Ovary (tissue), 7 donors: ENCODE measurements at regions not wholly inside any gene's neighbourhood (a gene's known extent, or its start where the extent isn't known, plus 50 kb on each side); places are given as distances from the start of the nearest gene placed in this dataset.
"Not testable (repeated sequence)": the region's sequence is repeated elsewhere in the genome, so short reads cannot be mapped to it uniquely, and the experiment has no call there.

Experiments
- DNase-seq, 5 donors: peaks; one replicate each; pipeline ENCODE4 v3.0.0-alpha.2; 2019 to 2020
- H3K27ac ChIP-seq, 2 donors: fragments of 200-600 bp; one replicate each; pipeline versions ENCODE4 v1.5.1 to v1.8.0; 2019 to 2022
- H3K27me3 ChIP-seq: fragments of 200-600 bp; one replicate; pipeline ENCODE4 v1.8.0; 2022
- H3K36me3 ChIP-seq: fragments of 200-600 bp; sonication (generic); one replicate; pipeline ENCODE4 v1.5.1; 2019
- H3K4me1 ChIP-seq: one replicate; pipeline ENCODE4 v1.8.1; 2013; ENCODE audit warnings: mild to moderate bottlenecking, moderate library complexity; ENCODE audit not compliant: insufficient read depth
- H3K4me3 ChIP-seq: fragments of 200-600 bp; sonication (generic); one replicate; pipeline ENCODE4 v1.5.1; 2017
- H3K9me3 ChIP-seq, 2 donors: fragments of 200-600 bp in 1 of 2; sonication (generic) in 1 of 2; one replicate each; pipeline versions ENCODE4 v1.5.1 to v1.8.1; 2013 to 2019; ENCODE audit warnings: mild to moderate bottlenecking in 1 of 2, moderate library complexity in 1 of 2
- CTCF ChIP-seq, 3 donors: fragments of 450-650 bp in 2 of 3; fragments of 200-600 bp in 1 of 3; IDR thresholded peaks; one replicate each; pipeline versions ENCODE4 v1.5.1 to v1.8.0; 2016 to 2022; ENCODE audit warnings: antibody characterized with exemption in 3 of 3, mild to moderate bottlenecking in 1 of 3
- EP300 ChIP-seq: sonication (generic); formaldehyde crosslinking; IDR thresholded peaks from one replicate; pipeline ENCODE4 v1.6.1; 2017; ENCODE audit warnings: antibody characterized with exemption
- POLR2A ChIP-seq: fragments of 450-650 bp; IDR thresholded peaks from one replicate; pipeline ENCODE4 v1.6.1; 2017; ENCODE audit warnings: antibody characterized with exemption, mild to moderate bottlenecking, moderate library complexity
- WGBS, 3 donors: extraction: QIAGEN DNeasy Blood & Tissue Kit in 1 of 3; methylation state at CpG; one replicate each; pipeline versions ENCODE4 v1.1.5 to v1.1.7; 2013 to 2017; 5-methylcytosine and 5-hydroxymethylcytosine counted together
- intact Hi-C, 4 donors: fragments of 100-400 bp; cut with DNase I; formaldehyde crosslinking; loops; one replicate each; pipeline versions ENCODE4 v1.11.0 to v1.15.1; 2022 to 2023
- donor health status: DM: no; HTN: no; CAD: no; lungs with moderate emphysema.
- donor health status: DM: no; HTN: no; CAD: no.
- donor health status: Bipolar disorder and iron deficiency.
- donor health status: DM: no; HTN: no; CAD: no.
- donor health status: DM: yes; HTN: yes; CAD: no.

GRCh38 chr4:107452717-107453630 lies 267.1 kb downstream of the PAPSS1 start:
- no peak for TF ChIP-seq CTCF (IDR thresholded peaks at IDR 0.05)
- TF ChIP-seq POLR2A: no peak
- TF ChIP-seq EP300: no peak
- no peak for DNase-seq
- Histone ChIP-seq H3K27me3 (no peaks in the 10 kb centered on the region), H3K36me3 (no peaks in the 10 kb centered on the region), H3K9me3 (no peaks in the 10 kb centered on the region), H3K4me1 (peaks cover 3% of the 10 kb centered on the region), H3K4me3 (no peak overlapping the region), H3K27ac (no peak overlapping the region)
- intact Hi-C loops: no loop called here
- WGBS, 3 donors: 33 to 40% (median 34%) methylated on average over 3 of the region's 3 CpGs

GRCh38 chr4:107449611-107450369 lies 270.2 kb downstream of the PAPSS1 start:
- TF ChIP-seq CTCF (IDR thresholded peaks at IDR 0.05): no peak
- TF ChIP-seq POLR2A: no peak
- no peak for TF ChIP-seq EP300
- H3K4me3 ChIP-seq: no peak overlapping the region
- intact Hi-C loops: no loop called here
- H3K36me3 ChIP-seq: no peaks in the 10 kb centered on the region
- no peak for DNase-seq
- no peaks in the 10 kb centered on the region for H3K27me3 ChIP-seq
- H3K4me1 ChIP-seq: peaks cover 3% of the 10 kb centered on the region
- 2 to 16% (median 4%) methylated on average over 4 of the region's 4 CpGs for WGBS, 3 donors
- H3K9me3 ChIP-seq: no peaks in the 10 kb centered on the region
- no peak overlapping the region for H3K27ac ChIP-seq

- Histone ChIP-seq H3K4me1 (no peaks in the 10 kb centered on the region), H3K9me3 (no peaks in the 10 kb centered on the region), H3K27ac (no peak overlapping the region), H3K4me3 (no peak overlapping the region), H3K36me3 (no peaks in the 10 kb centered on the region), H3K27me3 (no peaks in the 10 kb centered on the region)
- WGBS, 3 donors: 85 to 87% (median 87%) methylated on average over 3 of the region's 3 CpGs
- TF ChIP-seq EP300: no peak
- TF ChIP-seq POLR2A: no peak
- TF ChIP-seq CTCF (IDR thresholded peaks at IDR 0.05): no peak
- no peak for DNase-seq
- intact Hi-C loops: no loop called here
These were observed 277.4 kb downstream of the PAPSS1 start for GRCh38 chr4:107442538-107443111.

GRCh38 chr4:107439401-107439800 lies 280.6 kb downstream of the PAPSS1 start:
- H3K4me3 ChIP-seq: no peak overlapping the region
- H3K36me3 ChIP-seq: no peaks in the 10 kb centered on the region
- no peak for TF ChIP-seq POLR2A
- no peak for TF ChIP-seq EP300
- TF ChIP-seq CTCF (IDR thresholded peaks at IDR 0.05): no peak
- no peak overlapping the region for H3K27ac ChIP-seq
- DNase-seq: no peak
- no peaks in the 10 kb centered on the region for H3K4me1 ChIP-seq
- intact Hi-C loops: no loop called here
- no peaks in the 10 kb centered on the region for H3K27me3 ChIP-seq
- no peaks in the 10 kb centered on the region for H3K9me3 ChIP-seq
- WGBS, 3 donors: 95 to 98% (median 95%) methylated on average over 3 of the region's 3 CpGs

GRCh38 chr4:107436471-107436870 lies 283.6 kb downstream of the PAPSS1 start:
- DNase-seq, H3K27ac ChIP-seq, H3K4me1 ChIP-seq, H3K9me3 ChIP-seq, H3K36me3 ChIP-seq, H3K4me3 ChIP-seq, H3K27me3 ChIP-seq, intact Hi-C loops: not testable (repeated sequence)
- WGBS, 3 donors: 17 to 27% (median 23%) methylated on average over 1 of the region's 1 CpG
